A673 (cell line): ENCODE measurements at regions not wholly inside any gene's neighbourhood (a gene's known extent, or its start where the extent isn't known, plus 50 kb on each side); places are given as distances from the start of the nearest gene placed in this dataset.

Source experiments
- EZH2 ChIP-seq: fragments of 200-600 bp; sonication (generic); IDR thresholded peaks from 2 replicates; pipeline ENCODE4 v1.6.1; 2017; ENCODE audit warnings: borderline replicate concordance, low read depth, mild to moderate bottlenecking, mixed read lengths, antibody characterized with exemption, low read length; ENCODE audit not compliant: poor library complexity, severe bottlenecking
- TF ChIP-seq, protein P1 (sequence below): fragments of 300-800, 200-600 bp; sonication (generic); conservative IDR thresholded peaks from 2 replicates; pipeline ENCODE4 v1.5.1; 2017; ENCODE audit warnings: low read depth, mild to moderate bottlenecking, antibody characterized with exemption, low read length, moderate library complexity, mixed read lengths

DNA sequence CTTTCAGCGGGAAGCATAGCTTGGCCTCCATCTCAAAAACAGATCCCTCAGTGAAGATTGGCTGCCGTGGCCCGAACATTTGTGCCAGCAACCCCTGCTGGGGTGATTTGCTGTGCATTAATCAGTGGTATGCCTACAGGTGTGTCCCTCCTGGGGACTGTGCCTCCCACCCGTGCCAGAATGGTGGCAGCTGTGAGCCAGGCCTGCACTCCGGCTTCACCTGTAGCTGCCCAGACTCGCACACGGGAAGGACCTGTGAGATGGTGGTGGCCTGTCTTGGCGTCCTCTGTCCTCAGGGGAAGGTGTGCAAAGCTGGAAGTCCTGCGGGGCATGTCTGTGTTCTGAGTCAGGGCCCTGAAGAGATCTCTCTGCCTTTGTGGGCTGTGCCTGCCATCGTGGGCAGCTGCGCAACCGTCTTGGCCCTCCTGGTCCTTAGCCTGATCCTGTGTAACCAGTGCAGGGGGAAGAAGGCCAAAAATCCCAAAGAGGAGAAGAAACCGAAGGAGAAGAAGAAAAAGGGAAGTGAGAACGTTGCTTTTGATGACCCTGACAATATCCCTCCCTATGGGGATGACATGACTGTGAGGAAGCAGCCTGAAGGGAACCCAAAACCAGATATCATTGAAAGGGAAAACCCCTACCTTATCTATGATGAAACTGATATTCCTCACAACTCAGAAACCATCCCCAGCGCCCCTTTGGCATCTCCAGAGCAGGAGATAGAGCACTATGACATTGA is 175.4 kb downstream of the FAT4 start:
- TF ChIP-seq EZH2: no peak
- TF ChIP-seq, protein P1, sequence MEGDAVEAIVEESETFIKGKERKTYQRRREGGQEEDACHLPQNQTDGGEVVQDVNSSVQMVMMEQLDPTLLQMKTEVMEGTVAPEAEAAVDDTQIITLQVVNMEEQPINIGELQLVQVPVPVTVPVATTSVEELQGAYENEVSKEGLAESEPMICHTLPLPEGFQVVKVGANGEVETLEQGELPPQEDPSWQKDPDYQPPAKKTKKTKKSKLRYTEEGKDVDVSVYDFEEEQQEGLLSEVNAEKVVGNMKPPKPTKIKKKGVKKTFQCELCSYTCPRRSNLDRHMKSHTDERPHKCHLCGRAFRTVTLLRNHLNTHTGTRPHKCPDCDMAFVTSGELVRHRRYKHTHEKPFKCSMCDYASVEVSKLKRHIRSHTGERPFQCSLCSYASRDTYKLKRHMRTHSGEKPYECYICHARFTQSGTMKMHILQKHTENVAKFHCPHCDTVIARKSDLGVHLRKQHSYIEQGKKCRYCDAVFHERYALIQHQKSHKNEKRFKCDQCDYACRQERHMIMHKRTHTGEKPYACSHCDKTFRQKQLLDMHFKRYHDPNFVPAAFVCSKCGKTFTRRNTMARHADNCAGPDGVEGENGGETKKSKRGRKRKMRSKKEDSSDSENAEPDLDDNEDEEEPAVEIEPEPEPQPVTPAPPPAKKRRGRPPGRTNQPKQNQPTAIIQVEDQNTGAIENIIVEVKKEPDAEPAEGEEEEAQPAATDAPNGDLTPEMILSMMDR: no peak
